ENCODE measurements at regions not wholly inside any gene's neighbourhood (a gene's known extent, or its start where the extent isn't known, plus 50 kb on each side); places are given as distances from the start of the nearest gene placed in this dataset.
"Not testable (repeated sequence)": the region's sequence is repeated elsewhere in the genome, so short reads cannot be mapped to it uniquely, and the experiment has no call there.

- no peak for DNase-seq
Measured at GRCh38 chr16:88128556-88128955, 177.3 kb downstream of the BANP start.

GRCh38 chr16:88129133-88129532 is 177.9 kb downstream of the BANP start:
- DNase-seq, result not testable (repeated sequence)

GRCh38 chr16:88130016-88130415 is 178.8 kb downstream of the BANP start:
- no peak for DNase-seq

GRCh38 chr16:88130681-88131080 is 179.4 kb downstream of the BANP start:
- no peak for DNase-seq

GRCh38 chr16:88131256-88131655 is 180.0 kb downstream of the BANP start:
- no peak for DNase-seq

GRCh38 chr16:88131966-88132365 is 180.7 kb downstream of the BANP start:
- DNase-seq, result no peak

GRCh38 chr16:88132836-88133506 is 181.7 kb downstream of the BANP start:
- no peak for DNase-seq

GRCh38 chr16:88133507-88133843 is 182.2 kb downstream of the BANP start:
- DNase-seq, result no peak

GRCh38 chr16:88134172-88134898 is 183.1 kb downstream of the BANP start:
- DNase-seq, result not testable (repeated sequence)

GRCh38 chr16:88134899-88135682 is 183.9 kb downstream of the BANP start:
- DNase-seq, result not testable (repeated sequence)

- not testable (repeated sequence) for DNase-seq
Measured at GRCh38 chr16:88136211-88136713, 185.0 kb downstream of the BANP start.

- not testable (repeated sequence) for DNase-seq
Measured at GRCh38 chr16:88136939-88137338, 185.7 kb downstream of the BANP start.

GRCh38 chr16:88139141-88139540 is 187.9 kb downstream of the BANP start:
- DNase-seq, result not testable (repeated sequence)

- not testable (repeated sequence) for DNase-seq
Measured at GRCh38 chr16:88140195-88140594, 189.0 kb downstream of the BANP start.

GRCh38 chr16:88141580-88141979 is 190.3 kb downstream of the BANP start:
- no peak for DNase-seq

- not testable (repeated sequence) for DNase-seq
Measured at GRCh38 chr16:88142056-88142935, 191.1 kb downstream of the BANP start.

- not testable (repeated sequence) for DNase-seq
Measured at GRCh38 chr16:88143122-88144027, 192.1 kb downstream of the BANP start.

GRCh38 chr16:88144028-88144511 is 192.8 kb downstream of the BANP start:
- DNase-seq, result no peak

- DNase-seq, result not testable (repeated sequence)
Measured at GRCh38 chr16:88145376-88145775, 194.1 kb downstream of the BANP start.

- not testable (repeated sequence) for DNase-seq
Measured at GRCh38 chr16:88145824-88146405, 194.7 kb downstream of the BANP start.

GRCh38 chr16:88148078-88148477 is 196.8 kb downstream of the BANP start:
- not testable (repeated sequence) for DNase-seq

All from NCI-H748 treated with DMSO at 0.1 percent for 48 hours (cell line).